MM.1S (cell line): ENCODE measurements at regions not wholly inside any gene's neighbourhood (a gene's known extent, or its start where the extent isn't known, plus 50 kb on each side); places are given as distances from the start of the nearest gene placed in this dataset.

ENCODE experiments used
- EZH2 ChIP-seq: fragments of 300-600 bp; sonication (generic); optimal IDR thresholded peaks from 2 replicates; pipeline ENCODE3; 2017; ENCODE audit warnings: low read depth, mild to moderate bottlenecking, antibody characterized with exemption, low read length, mixed read lengths
- EZH2phosphoT487 ChIP-seq: fragments of 300-600 bp; sonication (generic); IDR thresholded peaks from 2 replicates; pipeline ENCODE4 v1.6.1; 2018; ENCODE audit warnings: antibody characterized with exemption, low read length

- no peak for TF ChIP-seq EZH2phosphoT487
- no peak for TF ChIP-seq EZH2
These were observed 1512.5 kb upstream of the B3GALT2 start for GRCh38 chr1:194698908-194699318.
